CD1c-positive myeloid dendritic cell (primary cell): ENCODE measurements at regions not wholly inside any gene's neighbourhood (a gene's known extent, or its start where the extent isn't known, plus 50 kb on each side); places are given as distances from the start of the nearest gene placed in this dataset.

Experiments
- DNase-seq: peaks from one replicate; pipeline ENCODE4 v3.0.0-alpha.2; 2016; ENCODE audit errors: extremely low spot score

GRCh38 chr7:9981742-9982349 is 991.8 kb upstream of the PHF14 start:
- DNase-seq, result no peak

GRCh38 chr7:9983048-9983447 is 990.6 kb upstream of the PHF14 start:
- DNase-seq, result no peak

- no peak for DNase-seq
These were observed 958.0 kb upstream of the PHF14 start for GRCh38 chr7:10015687-10016086.

- no peak for DNase-seq
These were observed 951.2 kb upstream of the PHF14 start for GRCh38 chr7:10022480-10022879.

GRCh38 chr7:10022957-10023356 is 950.7 kb upstream of the PHF14 start:
- no peak for DNase-seq

GRCh38 chr7:10034843-10035556 is 938.7 kb upstream of the PHF14 start:
- no peak for DNase-seq

GRCh38 chr7:10036693-10037092 is 937.0 kb upstream of the PHF14 start:
- no peak for DNase-seq

GRCh38 chr7:10038351-10038750 is 935.3 kb upstream of the PHF14 start:
- no peak for DNase-seq

GRCh38 chr7:10040674-10041073 is 933.0 kb upstream of the PHF14 start:
- DNase-seq, result no peak

- no peak for DNase-seq
These were observed 902.8 kb upstream of the PHF14 start for GRCh38 chr7:10070899-10071298.

GRCh38 chr7:10075866-10076265 is 897.8 kb upstream of the PHF14 start:
- DNase-seq, result no peak

GRCh38 chr7:10076660-10077300 is 896.9 kb upstream of the PHF14 start:
- no peak for DNase-seq

GRCh38 chr7:10079572-10079971 is 894.1 kb upstream of the PHF14 start:
- no peak for DNase-seq

GRCh38 chr7:10082896-10083295 is 890.8 kb upstream of the PHF14 start:
- DNase-seq, result no peak

- DNase-seq, result no peak
These were observed 889.9 kb upstream of the PHF14 start for GRCh38 chr7:10083766-10084165.

GRCh38 chr7:10085231-10085630 is 888.4 kb upstream of the PHF14 start:
- DNase-seq, result no peak

- no peak for DNase-seq
These were observed 873.1 kb upstream of the PHF14 start for GRCh38 chr7:10100572-10100971.

GRCh38 chr7:10101351-10101750 is 872.3 kb upstream of the PHF14 start:
- no peak for DNase-seq

GRCh38 chr7:10104292-10104691 is 869.4 kb upstream of the PHF14 start:
- no peak for DNase-seq

GRCh38 chr7:10106609-10107008 is 867.1 kb upstream of the PHF14 start:
- no peak for DNase-seq

GRCh38 chr7:10116511-10116910 is 857.2 kb upstream of the PHF14 start:
- DNase-seq, result no peak

GRCh38 chr7:10117815-10118214 is 855.9 kb upstream of the PHF14 start:
- no peak for DNase-seq

- DNase-seq, result no peak
These were observed 852.7 kb upstream of the PHF14 start for GRCh38 chr7:10120936-10121335.
